UCSD-AML1 (cell line): ENCODE measurements at regions not wholly inside any gene's neighbourhood (a gene's known extent, or its start where the extent isn't known, plus 50 kb on each side); places are given as distances from the start of the nearest gene placed in this dataset.

Source experiments
- DNase-seq: peaks from one replicate; lab custom pipeline; 2025; ENCODE audit not compliant: unreplicated experiment; lab: John Stamatoyannopoulos, UW

GRCh38 chr13:21999666-22000065, 328.8 kb downstream of the FGF9 start:
- DNase-seq, result no peak

GRCh38 chr13:22000191-22000590, 329.3 kb downstream of the FGF9 start:
- DNase-seq, result no peak

GRCh38 chr13:22001336-22001735, 330.5 kb downstream of the FGF9 start:
- no peak for DNase-seq

- no peak for DNase-seq
These were observed 332.0 kb downstream of the FGF9 start for GRCh38 chr13:22002893-22003292.

GRCh38 chr13:22009500-22009899, 338.6 kb downstream of the FGF9 start:
- DNase-seq, result no peak

- no peak for DNase-seq
These were observed 339.1 kb downstream of the FGF9 start for GRCh38 chr13:22009937-22010336.

GRCh38 chr13:22012686-22013085, 341.8 kb downstream of the FGF9 start:
- DNase-seq, result no peak

- no peak for DNase-seq
These were observed 343.6 kb downstream of the FGF9 start for GRCh38 chr13:22014469-22014868.

- no peak for DNase-seq
These were observed 346.4 kb downstream of the FGF9 start for GRCh38 chr13:22017226-22017625.

- DNase-seq, result no peak
These were observed 347.4 kb downstream of the FGF9 start for GRCh38 chr13:22018076-22018835.

GRCh38 chr13:22018836-22019210, 347.9 kb downstream of the FGF9 start:
- DNase-seq, result no peak

- DNase-seq, result no peak
These were observed 353.6 kb downstream of the FGF9 start for GRCh38 chr13:22024381-22024994.

GRCh38 chr13:22027566-22027965, 356.7 kb downstream of the FGF9 start:
- DNase-seq, result no peak

- DNase-seq, result no peak
These were observed 358.0 kb downstream of the FGF9 start for GRCh38 chr13:22028831-22029230.

GRCh38 chr13:22030321-22030720, 359.4 kb downstream of the FGF9 start:
- DNase-seq, result no peak

GRCh38 chr13:22031702-22032286, 360.9 kb downstream of the FGF9 start:
- no peak for DNase-seq

GRCh38 chr13:22032905-22033304, 362.0 kb downstream of the FGF9 start:
- DNase-seq, result no peak

- no peak for DNase-seq
These were observed 369.1 kb downstream of the FGF9 start for GRCh38 chr13:22039961-22040360.

GRCh38 chr13:22040810-22041364, 370.0 kb downstream of the FGF9 start:
- no peak for DNase-seq

GRCh38 chr13:22041741-22042140, 370.9 kb downstream of the FGF9 start:
- DNase-seq, result no peak

GRCh38 chr13:22047082-22047784, 376.4 kb downstream of the FGF9 start:
- no peak for DNase-seq

- no peak for DNase-seq
These were observed 376.9 kb downstream of the FGF9 start for GRCh38 chr13:22047785-22048104.
